SK-N-SH treated with all-trans-retinoic acid at 6 μM for 48 hours (cell line): ENCODE measurements at regions not wholly inside any gene's neighbourhood (a gene's known extent, or its start where the extent isn't known, plus 50 kb on each side); places are given as distances from the start of the nearest gene placed in this dataset.

Experiments used
- ATAC-seq: fragments of 200-7000 bp; cut with Tn5 transposase; 3 replicates; pipeline ENCODE4 v1.9.1; 2020; ENCODE audit warnings: mild to moderate bottlenecking, moderate library complexity
- ARNTL ChIP-seq: fragments of 450-650 bp; formaldehyde crosslinking; IDR thresholded peaks from 2 replicates; pipeline ENCODE4 v1.5.0; 2020; ENCODE audit warnings: low read depth, mild to moderate bottlenecking, moderate library complexity, borderline replicate concordance
- BACH2 ChIP-seq: fragments of 250-450 bp; sonication (Bioruptor Pico); IDR thresholded peaks from 2 replicates; pipeline ENCODE4 v1.9.0; 2021; ENCODE audit warnings: mild to moderate bottlenecking, borderline replicate concordance
- CSDC2 ChIP-seq: fragments of 250-450 bp; sonication (Bioruptor Pico); IDR thresholded peaks from 2 replicates; pipeline ENCODE4 v1.5.0; 2020; ENCODE audit warnings: mild to moderate bottlenecking, moderate library complexity
- ESRRG ChIP-seq: fragments of 250-450 bp; sonication (Bioruptor Pico); IDR thresholded peaks from 2 replicates; pipeline ENCODE4 v1.6.1; 2021; ENCODE audit warnings: mild to moderate bottlenecking
- GLIS3 ChIP-seq: fragments of 250-450 bp; sonication (Bioruptor Pico); IDR thresholded peaks from 2 replicates; pipeline ENCODE4 v1.5.0; 2020; ENCODE audit warnings: mild to moderate bottlenecking, moderate library complexity
- ISL1 ChIP-seq: fragments of 250-450 bp; sonication (Bioruptor Pico); IDR thresholded peaks from 2 replicates; pipeline ENCODE4 v2.1.2; 2022; ENCODE audit warnings: mild to moderate bottlenecking, moderate library complexity
- OSR1 ChIP-seq: fragments of 250-450 bp; sonication (Bioruptor Pico); IDR thresholded peaks from 2 replicates; pipeline ENCODE4 v1.8.0; 2022; ENCODE audit warnings: moderate library complexity, mild to moderate bottlenecking, inconsistent platforms
- PATZ1 ChIP-seq: fragments of 250-450 bp; sonication (Bioruptor Pico); IDR thresholded peaks from 2 replicates; pipeline ENCODE4 v1.8.0; 2020; ENCODE audit warnings: mild to moderate bottlenecking, moderate library complexity, borderline replicate concordance
- POU6F1 ChIP-seq: fragments of 250-450 bp; sonication (Bioruptor Pico); IDR thresholded peaks from 2 replicates; pipeline ENCODE4 v1.8.0; 2021; ENCODE audit warnings: low read depth, mild to moderate bottlenecking, moderate library complexity, borderline replicate concordance
- PPARA ChIP-seq: fragments of 250-450 bp; sonication (Bioruptor Pico); IDR thresholded peaks from 2 replicates; pipeline ENCODE4 v1.5.0; 2020; ENCODE audit warnings: mild to moderate bottlenecking, borderline replicate concordance
- RARB ChIP-seq: fragments of 250-450 bp; sonication (Bioruptor Pico); IDR thresholded peaks from 2 replicates; pipeline ENCODE4 v1.8.0; 2021; ENCODE audit warnings: mild to moderate bottlenecking, moderate library complexity
- SNAI2 ChIP-seq: fragments of 250-450 bp; sonication (Bioruptor Pico); IDR thresholded peaks from 2 replicates; pipeline ENCODE4 v1.5.0; 2020; ENCODE audit warnings: mild to moderate bottlenecking, moderate library complexity
- TOX ChIP-seq: fragments of 250-450 bp; sonication (Bioruptor Pico); IDR thresholded peaks from 2 replicates; pipeline ENCODE4 v1.8.0; 2021; ENCODE audit warnings: mild to moderate bottlenecking, moderate library complexity, borderline replicate concordance
- ZC3H10 ChIP-seq: fragments of 250-450 bp; sonication (Bioruptor Pico); IDR thresholded peaks from 2 replicates; pipeline ENCODE4 v1.5.1; 2021; ENCODE audit warnings: mild to moderate bottlenecking, moderate library complexity
- ZFP3 ChIP-seq: fragments of 250-450 bp; sonication (Bioruptor Pico); IDR thresholded peaks from 2 replicates; pipeline ENCODE4 v1.5.0; 2020; ENCODE audit warnings: mild to moderate bottlenecking, moderate library complexity
- ZFP30 ChIP-seq: fragments of 450-650 bp; formaldehyde crosslinking; IDR thresholded peaks from 2 replicates; pipeline ENCODE4 v1.5.0; 2022; ENCODE audit warnings: mild to moderate bottlenecking, moderate library complexity
- ZNF565 ChIP-seq: fragments of 450-650 bp; formaldehyde crosslinking; conservative IDR thresholded peaks from 2 replicates; pipeline ENCODE4 v1.5.0; 2020; ENCODE audit warnings: low read depth, mild to moderate bottlenecking, moderate library complexity
- ZNF70 ChIP-seq: fragments of 450-650 bp; formaldehyde crosslinking; IDR thresholded peaks from 2 replicates; pipeline ENCODE4 v1.5.0; 2020; ENCODE audit warnings: mild to moderate bottlenecking, moderate library complexity
- ZNF8 ChIP-seq: fragments of 450-650 bp; formaldehyde crosslinking; IDR thresholded peaks from 2 replicates; pipeline ENCODE4 v1.5.0; 2020; ENCODE audit warnings: mild to moderate bottlenecking, moderate library complexity
- TF ChIP-seq, protein P1 (sequence below): fragments of 250-450 bp; sonication (Bioruptor Pico); IDR thresholded peaks from 2 replicates; pipeline ENCODE4 v1.5.1; 2021; ENCODE audit warnings: mild to moderate bottlenecking, moderate library complexity
- TF ChIP-seq, protein P2 (sequence below): fragments of 250-450 bp; sonication (Bioruptor Pico); IDR thresholded peaks from 2 replicates; pipeline ENCODE4 v1.5.0; 2020; ENCODE audit warnings: mild to moderate bottlenecking, moderate library complexity
- TF ChIP-seq, protein P3 (sequence below): fragments of 250-450 bp; sonication (Bioruptor Pico); IDR thresholded peaks from 2 replicates; pipeline ENCODE4 v1.5.1; 2020; ENCODE audit warnings: low read depth, mild to moderate bottlenecking, moderate library complexity

DNA sequence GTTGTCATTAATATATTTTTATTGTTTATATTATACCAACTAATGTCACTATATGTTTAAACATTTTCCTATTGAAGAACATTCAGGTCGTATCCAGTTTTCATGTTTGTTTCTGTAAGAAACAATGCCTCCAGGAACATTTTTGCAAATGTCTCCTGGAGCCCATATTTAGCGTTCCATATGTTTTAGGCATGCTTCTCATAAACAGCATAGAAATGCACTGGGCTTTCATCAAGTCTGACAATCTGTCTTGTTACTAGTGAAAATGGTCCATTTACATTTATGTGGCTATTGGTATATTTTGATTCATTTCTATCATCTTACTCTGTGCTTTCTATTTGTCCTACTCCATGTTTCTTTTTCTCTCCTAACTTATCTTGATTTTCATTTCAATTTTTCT is 431.7 kb downstream of the TFAP2A start:
- no peak for ATAC-seq
- no peak for TF ChIP-seq ZFP3 (CRISPR knock-in tag)
- TF ChIP-seq, protein P1, sequence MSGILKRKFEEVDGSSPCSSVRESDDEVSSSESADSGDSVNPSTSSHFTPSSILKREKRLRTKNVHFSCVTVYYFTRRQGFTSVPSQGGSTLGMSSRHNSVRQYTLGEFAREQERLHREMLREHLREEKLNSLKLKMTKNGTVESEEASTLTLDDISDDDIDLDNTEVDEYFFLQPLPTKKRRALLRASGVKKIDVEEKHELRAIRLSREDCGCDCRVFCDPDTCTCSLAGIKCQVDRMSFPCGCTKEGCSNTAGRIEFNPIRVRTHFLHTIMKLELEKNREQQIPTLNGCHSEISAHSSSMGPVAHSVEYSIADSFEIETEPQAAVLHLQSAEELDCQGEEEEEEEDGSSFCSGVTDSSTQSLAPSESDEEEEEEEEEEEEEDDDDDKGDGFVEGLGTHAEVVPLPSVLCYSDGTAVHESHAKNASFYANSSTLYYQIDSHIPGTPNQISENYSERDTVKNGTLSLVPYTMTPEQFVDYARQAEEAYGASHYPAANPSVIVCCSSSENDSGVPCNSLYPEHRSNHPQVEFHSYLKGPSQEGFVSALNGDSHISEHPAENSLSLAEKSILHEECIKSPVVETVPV: no peak
- TF ChIP-seq BACH2 (CRISPR knock-in tag): no peak
- TF ChIP-seq RARB: no peak
- TF ChIP-seq GLIS3 (CRISPR knock-in tag): no peak

GRCh38 chr6:9982215-9982614 is 432.7 kb downstream of the TFAP2A start:
- TF ChIP-seq, protein P2, sequence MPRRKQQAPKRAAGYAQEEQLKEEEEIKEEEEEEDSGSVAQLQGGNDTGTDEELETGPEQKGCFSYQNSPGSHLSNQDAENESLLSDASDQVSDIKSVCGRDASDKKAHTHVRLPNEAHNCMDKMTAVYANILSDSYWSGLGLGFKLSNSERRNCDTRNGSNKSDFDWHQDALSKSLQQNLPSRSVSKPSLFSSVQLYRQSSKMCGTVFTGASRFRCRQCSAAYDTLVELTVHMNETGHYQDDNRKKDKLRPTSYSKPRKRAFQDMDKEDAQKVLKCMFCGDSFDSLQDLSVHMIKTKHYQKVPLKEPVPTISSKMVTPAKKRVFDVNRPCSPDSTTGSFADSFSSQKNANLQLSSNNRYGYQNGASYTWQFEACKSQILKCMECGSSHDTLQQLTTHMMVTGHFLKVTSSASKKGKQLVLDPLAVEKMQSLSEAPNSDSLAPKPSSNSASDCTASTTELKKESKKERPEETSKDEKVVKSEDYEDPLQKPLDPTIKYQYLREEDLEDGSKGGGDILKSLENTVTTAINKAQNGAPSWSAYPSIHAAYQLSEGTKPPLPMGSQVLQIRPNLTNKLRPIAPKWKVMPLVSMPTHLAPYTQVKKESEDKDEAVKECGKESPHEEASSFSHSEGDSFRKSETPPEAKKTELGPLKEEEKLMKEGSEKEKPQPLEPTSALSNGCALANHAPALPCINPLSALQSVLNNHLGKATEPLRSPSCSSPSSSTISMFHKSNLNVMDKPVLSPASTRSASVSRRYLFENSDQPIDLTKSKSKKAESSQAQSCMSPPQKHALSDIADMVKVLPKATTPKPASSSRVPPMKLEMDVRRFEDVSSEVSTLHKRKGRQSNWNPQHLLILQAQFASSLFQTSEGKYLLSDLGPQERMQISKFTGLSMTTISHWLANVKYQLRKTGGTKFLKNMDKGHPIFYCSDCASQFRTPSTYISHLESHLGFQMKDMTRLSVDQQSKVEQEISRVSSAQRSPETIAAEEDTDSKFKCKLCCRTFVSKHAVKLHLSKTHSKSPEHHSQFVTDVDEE: no peak
- TF ChIP-seq SNAI2 (CRISPR knock-in tag) (no peak), ISL1 (CRISPR knock-in tag) (no peak), ZNF8 (CRISPR knock-in tag) (no peak), PATZ1 (no peak), ZNF565 (no peak), ZFP3 (CRISPR knock-in tag) (no peak), ZC3H10 (no peak), GLIS3 (CRISPR knock-in tag) (no peak), RARB (no peak), CSDC2 (CRISPR knock-in tag) (no peak), ESRRG (no peak), OSR1 (no peak), ZNF70 (CRISPR knock-in tag) (no peak), PPARA (no peak), ZFP30 (CRISPR knock-in tag) (no peak), POU6F1 (CRISPR knock-in tag) (no peak)
- TF ChIP-seq, protein P3, sequence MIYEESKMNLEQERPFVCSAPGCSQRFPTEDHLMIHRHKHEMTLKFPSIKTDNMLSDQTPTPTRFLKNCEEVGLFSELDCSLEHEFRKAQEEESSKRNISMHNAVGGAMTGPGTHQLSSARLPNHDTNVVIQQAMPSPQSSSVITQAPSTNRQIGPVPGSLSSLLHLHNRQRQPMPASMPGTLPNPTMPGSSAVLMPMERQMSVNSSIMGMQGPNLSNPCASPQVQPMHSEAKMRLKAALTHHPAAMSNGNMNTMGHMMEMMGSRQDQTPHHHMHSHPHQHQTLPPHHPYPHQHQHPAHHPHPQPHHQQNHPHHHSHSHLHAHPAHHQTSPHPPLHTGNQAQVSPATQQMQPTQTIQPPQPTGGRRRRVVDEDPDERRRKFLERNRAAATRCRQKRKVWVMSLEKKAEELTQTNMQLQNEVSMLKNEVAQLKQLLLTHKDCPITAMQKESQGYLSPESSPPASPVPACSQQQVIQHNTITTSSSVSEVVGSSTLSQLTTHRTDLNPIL: no peak
- no peak for ATAC-seq

DNA sequence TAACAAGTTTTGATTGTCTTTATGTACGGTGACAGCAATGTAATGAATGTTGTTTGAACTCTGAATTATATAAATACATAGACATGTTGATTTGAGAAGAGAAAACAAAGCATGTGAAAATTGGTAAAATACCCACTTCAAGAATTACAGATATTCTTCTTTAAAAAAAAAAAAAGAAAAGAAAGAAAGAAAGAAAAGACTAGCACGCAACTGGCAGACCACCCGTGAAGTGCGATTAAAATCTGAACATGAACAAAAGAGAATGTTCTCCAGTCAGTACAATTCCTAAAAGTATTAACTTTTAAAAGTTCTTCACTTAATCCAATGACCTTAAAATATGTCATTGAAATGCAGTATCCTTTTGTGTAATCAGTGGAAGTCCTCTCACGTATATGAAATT is 434.9 kb downstream of the TFAP2A start:
- ATAC-seq: no peak
- TF ChIP-seq ZNF8 (CRISPR knock-in tag) (no peak), ISL1 (CRISPR knock-in tag) (no peak), POU6F1 (CRISPR knock-in tag) (no peak), ARNTL (CRISPR knock-in tag) (no peak), SNAI2 (CRISPR knock-in tag) (no peak), BACH2 (CRISPR knock-in tag) (no peak), PATZ1 (no peak), TOX (no peak), ZNF565 (no peak), OSR1 (no peak), RARB (no peak)
- TF ChIP-seq, protein P3: no peak
- TF ChIP-seq, protein P1: no peak
